ENCODE measurements at regions not wholly inside any gene's neighbourhood (a gene's known extent, or its start where the extent isn't known, plus 50 kb on each side); places are given as distances from the start of the nearest gene placed in this dataset.
"Not testable (repeated sequence)": the region's sequence is repeated elsewhere in the genome, so short reads cannot be mapped to it uniquely, and the experiment has no call there.

GRCh38 chr17:6930749-6931148 is 65.1 kb upstream of the ALOX12 start:
- DNase-seq (ENCODE audit: low spot score), result no peak
- intact Hi-C loops (cut with micrococcal nuclease; ENCODE audit: unreplicated experiment), result no loop called here
- H4K20me1 ChIP-seq (ENCODE audit: insufficient read depth, low read length), result no peaks in the 10 kb centered on the region
- ATAC-seq, result no peak
- no peaks in the 10 kb centered on the region for H3K9me3 ChIP-seq (ENCODE audit: low read length)
- in situ Hi-C loops (cut with HindIII; ENCODE audit: extremely low pct_ligation_motif_present, low pct_unique_long_range_greater_than_20kb), result no loop called here
- H3K9ac ChIP-seq (ENCODE audit: insufficient read depth, low read depth, low read length), result no peak overlapping the region
- 0 out of 5 replicates have a peak, but pooled peaks cover 1% of the 10 kb centered on the region in 2 experiments for H3K36me3 ChIP-seq (replicated peaks in 1 of 2; ENCODE audit: control insufficient read depth in 1 of 2, insufficient read depth in 2 of 2, low read length in 2 of 2)
- H3K27ac ChIP-seq (ENCODE audit: extremely low read length, insufficient read depth, low read length), result no peak overlapping the region
- no peaks in the 10 kb centered on the region for H3K27me3 ChIP-seq (ENCODE audit: control insufficient read depth in 1 of 2, insufficient read depth in 2 of 2, low read length in 2 of 2)
- no TSS peak for BruUV-seq (replicated peaks)
- H2AFZ ChIP-seq (ENCODE audit: low read length), result no peak overlapping the region
- no peaks in the 10 kb centered on the region for H3K79me2 ChIP-seq (ENCODE audit: insufficient read depth, low read length)
- H3K4me2 ChIP-seq (ENCODE audit: low read depth, low read length), result no peak overlapping the region
- TF ChIP-seq ZNF329 (CRISPR knock-in tag; IDR thresholded peaks at IDR 0.05; ENCODE audit: low read depth) (no peak), HNRNPLL (IDR thresholded peaks at IDR 0.05; ENCODE audit: low read depth, low read length, poor library complexity, severe bottlenecking) (no peak), ZBTB38 (CRISPR knock-in tag; IDR thresholded peaks at IDR 0.05) (no peak)
- H3K4me3 ChIP-seq (replicated peaks in 1 of 3; ENCODE audit: insufficient read depth in 1 of 3, low read depth in 2 of 3, low read length in 3 of 3), result no peak overlapping the region
- POLR2A ChIA-PET, result no interaction called here
- CTCF ChIA-PET (ENCODE audit: low intra/inter-chr PET ratio, low total read pairs), result no interaction called here
- H3K4me1 ChIP-seq (ENCODE audit: insufficient read depth, low read length), result no peaks in the 10 kb centered on the region
- FAIRE-seq, result no peak

DNA sequence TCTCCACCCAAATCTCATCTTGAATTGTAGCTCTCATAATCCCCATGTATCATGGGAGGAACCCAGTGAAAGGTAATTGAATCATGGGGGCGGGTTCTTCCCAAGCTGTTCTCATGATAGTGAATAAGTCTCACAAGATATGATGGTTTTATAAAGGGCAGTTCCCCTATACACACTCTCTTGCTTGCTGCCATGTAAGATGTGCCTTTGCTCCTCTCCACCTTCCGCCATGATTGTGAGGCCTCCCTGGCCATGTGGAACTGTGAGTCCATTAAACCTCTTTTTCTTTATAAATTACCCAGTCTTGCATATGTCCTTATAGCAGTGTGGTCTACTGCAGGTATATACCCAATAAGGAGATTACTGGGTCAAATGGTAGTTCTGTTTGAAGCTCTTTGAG is 61.3 kb upstream of the ALOX12 start:
- H3K4me3 ChIP-seq (replicated peaks in 1 of 3; ENCODE audit: insufficient read depth in 1 of 3, low read depth in 2 of 3, low read length in 3 of 3); H3K4me2 ChIP-seq (ENCODE audit: low read depth, low read length); intact Hi-C loops (cut with micrococcal nuclease; ENCODE audit: unreplicated experiment); H3K9me3 ChIP-seq (ENCODE audit: low read length); BruUV-seq (replicated peaks); FAIRE-seq; in situ Hi-C loops (cut with HindIII; ENCODE audit: extremely low pct_ligation_motif_present, low pct_unique_long_range_greater_than_20kb); H2AFZ ChIP-seq (ENCODE audit: low read length); CTCF ChIA-PET (ENCODE audit: low intra/inter-chr PET ratio, low total read pairs); H3K9ac ChIP-seq (ENCODE audit: insufficient read depth, low read depth, low read length); H3K36me3 ChIP-seq (replicated peaks in 1 of 2; ENCODE audit: control insufficient read depth in 1 of 2, insufficient read depth in 2 of 2, low read length in 2 of 2); POLR2A ChIA-PET; H3K79me2 ChIP-seq (ENCODE audit: insufficient read depth, low read length); DNase-seq (ENCODE audit: low spot score); ATAC-seq; H4K20me1 ChIP-seq (ENCODE audit: insufficient read depth, low read length); H3K27me3 ChIP-seq (ENCODE audit: control insufficient read depth in 1 of 2, insufficient read depth in 2 of 2, low read length in 2 of 2); H3K27ac ChIP-seq (ENCODE audit: extremely low read length, insufficient read depth, low read length); H3K4me1 ChIP-seq (ENCODE audit: insufficient read depth, low read length): not testable (repeated sequence)
- 67% methylated on average over 2 of the region's 2 CpGs for WGBS (ENCODE audit: low lambda C conversion rate)

All from HepG2 (cell line).